ENCODE measurements at regions not wholly inside any gene's neighbourhood (a gene's known extent, or its start where the extent isn't known, plus 50 kb on each side); places are given as distances from the start of the nearest gene placed in this dataset.

- TF ChIP-seq CTCF (IDR thresholded peaks at IDR 0.05; ENCODE audit: borderline replicate concordance, extremely low read depth, low read length, poor library complexity, severe bottlenecking) (no peak), EZH2 (IDR thresholded peaks at IDR 0.05; ENCODE audit: borderline replicate concordance, low read depth, low read length, severe bottlenecking) (no peak)
- Histone ChIP-seq H3K4me1 (ENCODE audit: insufficient read depth, low read length) (no peaks in the 10 kb centered on the region), H3K27ac (ENCODE audit: low read length) (no peak overlapping the region), H3K9me3 (ENCODE audit: insufficient read depth, low read length, severe bottlenecking) (no peaks in the 10 kb centered on the region), H3K36me3 (ENCODE audit: insufficient read depth, low read length) (no peaks in the 10 kb centered on the region), H4K20me1 (ENCODE audit: insufficient read depth, low read length) (no peaks in the 10 kb centered on the region), H3K9ac (ENCODE audit: low read depth, low read length) (no peak overlapping the region), H2AFZ (ENCODE audit: low read depth, low read length) (no peak overlapping the region), H3K4me3 (ENCODE audit: low read depth in 1 of 2, low read length in 2 of 2) (no peak overlapping the region), H3K4me2 (ENCODE audit: insufficient read depth, low read length) (no peak overlapping the region), H3K79me2 (ENCODE audit: insufficient read depth, low read length) (no peaks in the 10 kb centered on the region), H3K27me3 (ENCODE audit: insufficient read depth, low read length, poor library complexity) (peaks cover 3% of the 10 kb centered on the region)
- DNase-seq (no peak), ATAC-seq (ENCODE audit: insufficient read depth, low read depth) (no peak)
Measured at GRCh38 chr6:1240766-1241318, 71.1 kb upstream of the FOXQ1 start.

GRCh38 chr6:1239805-1240204 is 72.1 kb upstream of the FOXQ1 start:
- Histone ChIP-seq H3K9me3 (ENCODE audit: insufficient read depth, low read length, severe bottlenecking) (no peaks in the 10 kb centered on the region), H3K9ac (ENCODE audit: low read depth, low read length) (no peak overlapping the region), H3K27me3 (ENCODE audit: insufficient read depth, low read length, poor library complexity) (peaks cover 6% of the 10 kb centered on the region), H3K4me2 (ENCODE audit: insufficient read depth, low read length) (no peak overlapping the region), H3K4me3 (ENCODE audit: low read depth in 1 of 2, low read length in 2 of 2) (no peak overlapping the region), H3K4me1 (ENCODE audit: insufficient read depth, low read length) (no peaks in the 10 kb centered on the region), H3K79me2 (ENCODE audit: insufficient read depth, low read length) (no peaks in the 10 kb centered on the region), H2AFZ (ENCODE audit: low read depth, low read length) (no peak overlapping the region), H3K27ac (ENCODE audit: low read length) (no peak overlapping the region), H3K36me3 (ENCODE audit: insufficient read depth, low read length) (no peaks in the 10 kb centered on the region), H4K20me1 (ENCODE audit: insufficient read depth, low read length) (no peaks in the 10 kb centered on the region)
- ATAC-seq (ENCODE audit: insufficient read depth, low read depth) (no peak), DNase-seq (no peak)
- TF ChIP-seq EZH2 (IDR thresholded peaks at IDR 0.05; ENCODE audit: borderline replicate concordance, low read depth, low read length, severe bottlenecking) (no peak), CTCF (IDR thresholded peaks at IDR 0.05; ENCODE audit: borderline replicate concordance, extremely low read depth, low read length, poor library complexity, severe bottlenecking) (no peak)

DNA sequence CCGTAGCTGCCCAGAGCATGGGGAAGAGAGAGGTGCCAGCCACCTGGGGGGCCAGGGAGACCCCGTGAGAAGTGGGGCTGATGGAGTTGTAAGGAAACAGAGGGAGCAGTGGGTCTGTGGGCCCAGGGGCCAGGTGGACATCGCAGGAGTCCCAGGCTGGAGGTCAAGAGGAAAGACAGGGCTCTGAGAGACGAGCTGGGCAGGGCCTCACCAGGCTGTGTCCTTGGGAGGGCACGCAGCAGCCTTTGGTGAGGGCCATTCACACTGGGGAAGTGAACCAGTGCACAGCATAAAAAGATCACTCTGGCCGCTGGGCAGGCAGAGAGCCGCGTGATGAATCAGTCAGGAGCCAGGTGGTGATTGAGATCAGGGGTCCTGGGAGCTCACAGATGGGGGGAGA is 73.9 kb upstream of the FOXQ1 start:
- ATAC-seq (ENCODE audit: insufficient read depth, low read depth) (no peak), DNase-seq (no peak)
- no peaks in the 10 kb centered on the region for H3K9me3 ChIP-seq (ENCODE audit: insufficient read depth, low read length, severe bottlenecking)
- no peak overlapping the region for H3K4me3 ChIP-seq (ENCODE audit: low read depth in 1 of 2, low read length in 2 of 2)
- no peak overlapping the region for H2AFZ ChIP-seq (ENCODE audit: low read depth, low read length)
- no peaks in the 10 kb centered on the region for H4K20me1 ChIP-seq (ENCODE audit: insufficient read depth, low read length)
- no peaks in the 10 kb centered on the region for H3K36me3 ChIP-seq (ENCODE audit: insufficient read depth, low read length)
- no peak overlapping the region for H3K27ac ChIP-seq (ENCODE audit: low read length)
- H3K4me2 ChIP-seq (ENCODE audit: insufficient read depth, low read length), result no peak overlapping the region
- peaks cover 6% of the 10 kb centered on the region for H3K27me3 ChIP-seq (ENCODE audit: insufficient read depth, low read length, poor library complexity)
- H3K79me2 ChIP-seq (ENCODE audit: insufficient read depth, low read length), result no peaks in the 10 kb centered on the region
- H3K4me1 ChIP-seq (ENCODE audit: insufficient read depth, low read length), result no peaks in the 10 kb centered on the region
- no peak overlapping the region for H3K9ac ChIP-seq (ENCODE audit: low read depth, low read length)
- TF ChIP-seq EZH2 (IDR thresholded peaks at IDR 0.05; ENCODE audit: borderline replicate concordance, low read depth, low read length, severe bottlenecking) (no peak), CTCF (IDR thresholded peaks at IDR 0.05; ENCODE audit: borderline replicate concordance, extremely low read depth, low read length, poor library complexity, severe bottlenecking) (no peak)

DNA sequence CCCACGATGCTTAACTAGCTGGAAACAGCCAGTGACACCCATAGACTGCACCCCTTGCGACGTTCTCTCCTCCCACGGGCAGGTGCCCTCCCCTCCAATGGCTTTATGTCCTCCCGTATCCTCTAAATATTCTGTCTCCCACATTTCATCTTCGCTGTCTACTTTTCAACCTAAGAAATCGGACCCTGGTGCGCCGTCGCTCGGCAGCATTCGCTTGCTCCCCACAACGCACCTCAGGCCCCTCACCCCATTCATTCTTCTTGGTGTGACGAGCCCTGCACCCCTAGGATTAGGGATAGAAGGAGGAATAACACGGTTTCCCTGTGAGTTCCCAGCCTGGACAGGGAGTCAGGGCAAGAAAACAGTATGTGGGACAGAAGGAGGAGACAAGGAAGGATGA is 74.3 kb upstream of the FOXQ1 start:
- no peaks in the 10 kb centered on the region for H3K79me2 ChIP-seq (ENCODE audit: insufficient read depth, low read length)
- H4K20me1 ChIP-seq (ENCODE audit: insufficient read depth, low read length), result no peaks in the 10 kb centered on the region
- H3K9me3 ChIP-seq (ENCODE audit: insufficient read depth, low read length, severe bottlenecking), result no peaks in the 10 kb centered on the region
- no peak overlapping the region for H3K9ac ChIP-seq (ENCODE audit: low read depth, low read length)
- H3K4me3 ChIP-seq (ENCODE audit: low read depth in 1 of 2, low read length in 2 of 2), result no peak overlapping the region
- no peaks in the 10 kb centered on the region for H3K36me3 ChIP-seq (ENCODE audit: insufficient read depth, low read length)
- ATAC-seq (ENCODE audit: insufficient read depth, low read depth), result no peak
- TF ChIP-seq CTCF (IDR thresholded peaks at IDR 0.05; ENCODE audit: borderline replicate concordance, extremely low read depth, low read length, poor library complexity, severe bottlenecking) (no peak), EZH2 (IDR thresholded peaks at IDR 0.05; ENCODE audit: borderline replicate concordance, low read depth, low read length, severe bottlenecking) (no peak)
- no peak overlapping the region for H3K27ac ChIP-seq (ENCODE audit: low read length)
- H3K4me1 ChIP-seq (ENCODE audit: insufficient read depth, low read length), result no peaks in the 10 kb centered on the region
- H3K4me2 ChIP-seq (ENCODE audit: insufficient read depth, low read length), result no peak overlapping the region
- no peak overlapping the region for H2AFZ ChIP-seq (ENCODE audit: low read depth, low read length)
- no peak for DNase-seq
- peaks cover 7% of the 10 kb centered on the region for H3K27me3 ChIP-seq (ENCODE audit: insufficient read depth, low read length, poor library complexity)

All from DND-41 (cell line).